ENCODE measurements at regions not wholly inside any gene's neighbourhood (a gene's known extent, or its start where the extent isn't known, plus 50 kb on each side); places are given as distances from the start of the nearest gene placed in this dataset.

DNA sequence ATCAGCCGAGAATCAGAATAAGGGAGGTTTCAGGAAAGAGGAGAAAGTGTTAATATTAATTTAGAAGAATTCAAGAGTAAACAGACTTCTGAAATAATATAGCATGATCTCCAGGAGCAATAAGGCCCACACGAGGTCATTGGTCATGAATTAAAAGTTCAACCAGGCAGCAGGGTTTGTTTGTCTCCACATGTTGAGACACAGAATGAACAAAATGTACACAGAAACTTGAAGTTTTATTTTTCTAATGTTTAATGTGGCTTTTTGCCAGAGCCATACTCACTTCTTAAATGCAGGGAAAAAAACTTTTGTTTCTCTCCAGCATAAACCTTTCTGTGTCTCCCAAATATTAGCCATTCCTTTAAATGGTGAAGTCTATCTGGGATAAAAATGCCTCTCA, 504.5 kb downstream of the HDGFL1 start:
- Histone ChIP-seq H3K4me3 (ENCODE audit: low read depth, low read length) (no peak overlapping the region), H3K9me3 (ENCODE audit: severe bottlenecking) (peaks cover 5% of the 10 kb centered on the region), H3K36me3 (no peaks in the 10 kb centered on the region), H3K27ac (no peak overlapping the region), H3K27me3 (ENCODE audit: insufficient read depth, low read depth, severe bottlenecking) (no peaks in the 10 kb centered on the region)
- no peak for DNase-seq
- no peak for TF ChIP-seq CTCF (IDR thresholded peaks at IDR 0.05; ENCODE audit: low read depth, low read length)

GRCh38 chr6:23077772-23078171, 508.4 kb downstream of the HDGFL1 start:
- Histone ChIP-seq H3K27ac (no peak overlapping the region), H3K36me3 (no peaks in the 10 kb centered on the region), H3K27me3 (ENCODE audit: insufficient read depth, low read depth, severe bottlenecking) (no peaks in the 10 kb centered on the region), H3K4me3 (ENCODE audit: low read depth, low read length) (no peak overlapping the region), H3K9me3 (ENCODE audit: severe bottlenecking) (peaks cover 5% of the 10 kb centered on the region)
- TF ChIP-seq CTCF (IDR thresholded peaks at IDR 0.05; ENCODE audit: low read depth, low read length), result no peak
- DNase-seq, result no peak

GRCh38 chr6:23081701-23082100, 512.3 kb downstream of the HDGFL1 start:
- no peak for TF ChIP-seq CTCF (IDR thresholded peaks at IDR 0.05; ENCODE audit: low read depth, low read length)
- no peak overlapping the region for H3K4me3 ChIP-seq (ENCODE audit: low read depth, low read length)
- no peaks in the 10 kb centered on the region for H3K9me3 ChIP-seq (ENCODE audit: severe bottlenecking)
- no peaks in the 10 kb centered on the region for H3K36me3 ChIP-seq
- DNase-seq, result no peak
- H3K27me3 ChIP-seq (ENCODE audit: insufficient read depth, low read depth, severe bottlenecking), result no peaks in the 10 kb centered on the region
- no peak overlapping the region for H3K27ac ChIP-seq

DNA sequence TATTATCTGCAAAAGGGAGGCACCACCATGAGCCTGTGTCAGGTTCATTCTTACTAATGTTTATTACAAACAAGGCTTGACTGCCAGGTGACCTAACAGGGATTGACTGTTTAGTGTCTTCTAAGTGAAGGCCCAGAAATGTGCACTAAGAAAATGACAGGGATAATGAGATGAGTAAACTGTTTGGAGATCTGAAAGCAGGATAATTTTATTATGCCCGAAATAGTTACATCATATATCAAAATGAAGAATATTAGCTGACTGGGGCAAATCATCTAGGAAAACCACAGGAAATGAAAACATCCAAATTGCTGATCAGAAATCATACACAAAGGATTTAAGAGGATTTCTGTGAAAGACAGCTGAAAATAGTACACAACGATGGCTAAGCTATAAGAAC, 516.7 kb downstream of the HDGFL1 start:
- Histone ChIP-seq H3K36me3 (no peaks in the 10 kb centered on the region), H3K9me3 (ENCODE audit: severe bottlenecking) (no peaks in the 10 kb centered on the region), H3K27me3 (ENCODE audit: insufficient read depth, low read depth, severe bottlenecking) (no peaks in the 10 kb centered on the region), H3K4me3 (ENCODE audit: low read depth, low read length) (no peak overlapping the region), H3K27ac (no peak overlapping the region)
- no peak for DNase-seq
- no peak for TF ChIP-seq CTCF (IDR thresholded peaks at IDR 0.05; ENCODE audit: low read depth, low read length)

GRCh38 chr6:23087471-23087870, 518.1 kb downstream of the HDGFL1 start:
- H3K27me3 ChIP-seq (ENCODE audit: insufficient read depth, low read depth, severe bottlenecking), result no peaks in the 10 kb centered on the region
- no peak for DNase-seq
- no peak for TF ChIP-seq CTCF (IDR thresholded peaks at IDR 0.05; ENCODE audit: low read depth, low read length)
- no peaks in the 10 kb centered on the region for H3K9me3 ChIP-seq (ENCODE audit: severe bottlenecking)
- no peak overlapping the region for H3K27ac ChIP-seq
- no peaks in the 10 kb centered on the region for H3K36me3 ChIP-seq
- H3K4me3 ChIP-seq (ENCODE audit: low read depth, low read length), result no peak overlapping the region

DNA sequence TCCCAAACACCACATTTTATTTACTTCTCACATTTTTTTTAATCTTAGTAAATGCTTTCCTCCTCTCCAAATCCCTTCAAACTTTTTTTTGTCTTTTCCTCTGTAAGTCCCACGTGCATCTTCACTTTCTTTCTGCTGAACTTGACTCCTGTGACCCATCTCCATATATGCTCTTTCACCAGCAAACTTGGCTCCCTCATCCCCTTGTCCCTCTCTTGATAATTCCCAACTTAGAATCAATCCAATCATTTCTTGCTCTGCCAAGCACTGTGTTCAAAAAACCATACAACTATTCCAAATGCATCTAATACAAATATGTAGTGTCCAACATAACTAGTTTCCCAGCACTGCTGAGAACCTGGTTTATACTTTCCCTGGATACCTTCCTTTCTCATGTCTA, 519.4 kb downstream of the HDGFL1 start:
- no peaks in the 10 kb centered on the region for H3K27me3 ChIP-seq (ENCODE audit: insufficient read depth, low read depth, severe bottlenecking)
- no peaks in the 10 kb centered on the region for H3K36me3 ChIP-seq
- no peak overlapping the region for H3K27ac ChIP-seq
- no peak for TF ChIP-seq CTCF (IDR thresholded peaks at IDR 0.05; ENCODE audit: low read depth, low read length)
- no peak for DNase-seq
- no peaks in the 10 kb centered on the region for H3K9me3 ChIP-seq (ENCODE audit: severe bottlenecking)
- no peak overlapping the region for H3K4me3 ChIP-seq (ENCODE audit: low read depth, low read length)
